Mammary epithelial cell (primary cell): ENCODE measurements at regions not wholly inside any gene's neighbourhood (a gene's known extent, or its start where the extent isn't known, plus 50 kb on each side); places are given as distances from the start of the nearest gene placed in this dataset.

ENCODE experiments used
- CTCF ChIP-seq, 2 donors: IDR thresholded peaks in 1 of 2; conservative IDR thresholded peaks in 1 of 2; 2 replicates each; pipeline ENCODE4 v1.5.1; 2011 to 2012; ENCODE audit warnings: inconsistent platforms in 2 of 2, low read length in 2 of 2, mild to moderate bottlenecking in 2 of 2, control low read depth in 1 of 2, low read depth in 1 of 2; ENCODE audit not compliant: insufficient read depth in 1 of 2; ENCODE audit errors: extremely low read depth in 1 of 2
- EZH2 ChIP-seq: IDR thresholded peaks from 2 replicates; pipeline ENCODE4 v1.6.1; 2012; ENCODE audit warnings: low read length, inconsistent platforms, borderline replicate concordance

- TF ChIP-seq CTCF (conservative IDR thresholded peaks at IDR 0.05 in 1 of 2, IDR thresholded peaks at IDR 0.05 in 1 of 2; ENCODE audit: extremely low read depth in 1 of 2, insufficient read depth in 1 of 2, low read depth in 1 of 2, low read length in 2 of 2) (no peak), EZH2 (no peak)
Observed at GRCh38 chr6:11463398-11463780, 74.2 kb upstream of the TMEM170B start.
